ENCODE measurements at regions not wholly inside any gene's neighbourhood (a gene's known extent, or its start where the extent isn't known, plus 50 kb on each side); places are given as distances from the start of the nearest gene placed in this dataset.

DNA sequence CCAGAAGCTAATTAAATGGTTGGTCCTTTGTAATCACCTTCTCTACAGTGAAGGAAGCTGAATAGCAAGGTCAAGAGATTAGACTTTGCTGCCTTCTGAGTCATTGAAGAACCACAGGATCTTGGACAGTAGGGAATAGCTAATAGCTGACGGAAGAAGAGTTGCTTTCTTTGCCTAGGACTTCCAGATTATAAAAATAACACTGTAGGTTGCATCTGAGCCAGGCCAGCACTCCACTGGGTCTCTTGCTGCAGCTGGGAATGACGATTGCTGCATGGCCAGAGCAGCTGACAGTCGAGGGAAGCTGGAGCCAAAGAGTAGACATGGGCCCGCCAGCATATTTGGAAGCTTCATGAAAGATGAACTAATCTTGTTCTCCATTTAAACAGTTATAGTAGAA, 81.5 kb upstream of the KCNMB2 start:
- TF ChIP-seq POLR2AphosphoS5 (IDR thresholded peaks at IDR 0.05) (no peak), EZH2 (IDR thresholded peaks at IDR 0.05; ENCODE audit: borderline replicate concordance, insufficient read depth, low read length, poor library complexity, severe bottlenecking) (no peak), EP300 (conservative IDR thresholded peaks at IDR 0.05; ENCODE audit: poor library complexity, severe bottlenecking) (no peak)
- TF ChIP-seq, protein P1, sequence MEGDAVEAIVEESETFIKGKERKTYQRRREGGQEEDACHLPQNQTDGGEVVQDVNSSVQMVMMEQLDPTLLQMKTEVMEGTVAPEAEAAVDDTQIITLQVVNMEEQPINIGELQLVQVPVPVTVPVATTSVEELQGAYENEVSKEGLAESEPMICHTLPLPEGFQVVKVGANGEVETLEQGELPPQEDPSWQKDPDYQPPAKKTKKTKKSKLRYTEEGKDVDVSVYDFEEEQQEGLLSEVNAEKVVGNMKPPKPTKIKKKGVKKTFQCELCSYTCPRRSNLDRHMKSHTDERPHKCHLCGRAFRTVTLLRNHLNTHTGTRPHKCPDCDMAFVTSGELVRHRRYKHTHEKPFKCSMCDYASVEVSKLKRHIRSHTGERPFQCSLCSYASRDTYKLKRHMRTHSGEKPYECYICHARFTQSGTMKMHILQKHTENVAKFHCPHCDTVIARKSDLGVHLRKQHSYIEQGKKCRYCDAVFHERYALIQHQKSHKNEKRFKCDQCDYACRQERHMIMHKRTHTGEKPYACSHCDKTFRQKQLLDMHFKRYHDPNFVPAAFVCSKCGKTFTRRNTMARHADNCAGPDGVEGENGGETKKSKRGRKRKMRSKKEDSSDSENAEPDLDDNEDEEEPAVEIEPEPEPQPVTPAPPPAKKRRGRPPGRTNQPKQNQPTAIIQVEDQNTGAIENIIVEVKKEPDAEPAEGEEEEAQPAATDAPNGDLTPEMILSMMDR (IDR thresholded peaks at IDR 0.05; ENCODE audit: poor library complexity, severe bottlenecking): no peak

Measured in neural cell (in vitro differentiated cells).